A673 (cell line): ENCODE measurements at regions not wholly inside any gene's neighbourhood (a gene's known extent, or its start where the extent isn't known, plus 50 kb on each side); places are given as distances from the start of the nearest gene placed in this dataset.

Source experiments
- CTCF ChIP-seq: fragments of 300-800, 200-600 bp; sonication (generic); conservative IDR thresholded peaks from 2 replicates; pipeline ENCODE4 v1.5.1; 2017; ENCODE audit warnings: low read depth, mild to moderate bottlenecking, antibody characterized with exemption, low read length, moderate library complexity, mixed read lengths
- EZH2 ChIP-seq: fragments of 200-600 bp; sonication (generic); IDR thresholded peaks from 2 replicates; pipeline ENCODE4 v1.6.1; 2017; ENCODE audit warnings: borderline replicate concordance, low read depth, mild to moderate bottlenecking, mixed read lengths, antibody characterized with exemption, low read length; ENCODE audit not compliant: poor library complexity, severe bottlenecking

- TF ChIP-seq CTCF (no peak), EZH2 (no peak)
Observed at GRCh38 chr12:104402630-104403029, 54.1 kb upstream of the CHST11 start.
